Endothelial cell of umbilical vein (primary cell): ENCODE measurements at regions not wholly inside any gene's neighbourhood (a gene's known extent, or its start where the extent isn't known, plus 50 kb on each side); places are given as distances from the start of the nearest gene placed in this dataset.

Experiments
- BruUV-seq: library from RNA; stranded (reverse); fragments of 400-500 nt; replicated peaks from 2 replicates; lab custom pipeline; 2021; lab: Mats Ljungman, UMichigan
- CTCF ChIA-PET: fragments of 300-600, 350-600 bp; sonication (Branson Sonifier 250); formaldehyde crosslinking; loops from one replicate; lab custom pipeline; 2021; ENCODE audit warnings: antibody characterized with exemption, inconsistent platforms; lab: Charles Lee
- POLR2A ChIA-PET: fragments of 300-600, 350-600 bp; sonication (Branson Sonifier 250); formaldehyde crosslinking; loops from one replicate; lab custom pipeline; 2021; ENCODE audit warnings: antibody characterized with exemption, inconsistent platforms; lab: Charles Lee
- DNase-seq: peaks from one replicate; pipeline ENCODE4 v3.0.0-alpha.2; 2011; ENCODE audit warnings: low read depth, low spot score
- FAIRE-seq: peaks from 2 replicates; lab custom pipeline; 2011; peaks lifted over from hg19 to GRCh38; lab: Jason Lieb, UNC
- H2AFZ ChIP-seq: 2 replicates; pipeline ENCODE4 v1.6.0; 2012; ENCODE audit warnings: low read depth, low read length, control low read depth, inconsistent platforms
- H3K27ac ChIP-seq: 2 replicates; pipeline ENCODE4 v1.5.1; 2011; ENCODE audit warnings: low read depth, mild to moderate bottlenecking, control low read depth, low read length, moderate library complexity; ENCODE audit not compliant: insufficient read depth
- H3K27me3 ChIP-seq, 2 experiments: 2 replicates each; pipeline versions ENCODE4 v1.6.0 to v1.6.1; 2011; ENCODE audit warnings: low read length in 2 of 2, mixed read lengths in 1 of 2; ENCODE audit not compliant: control insufficient read depth in 2 of 2, insufficient read depth in 2 of 2
- H3K36me3 ChIP-seq, 2 experiments: 2 replicates in 1 of 2; 3 replicates in 1 of 2; pipeline ENCODE4 v1.5.1; 2011; ENCODE audit warnings: low read length in 2 of 2, mild to moderate bottlenecking in 1 of 2, moderate library complexity in 1 of 2; ENCODE audit not compliant: control insufficient read depth in 2 of 2, insufficient read depth in 2 of 2; ENCODE audit errors: extremely low read depth in 1 of 2
- H3K4me1 ChIP-seq: 3 replicates; pipeline ENCODE4 v1.5.1; 2011; ENCODE audit warnings: mild to moderate bottlenecking, low read length; ENCODE audit not compliant: control insufficient read depth, insufficient read depth; ENCODE audit errors: extremely low read depth
- H3K4me2 ChIP-seq: 2 replicates; pipeline ENCODE4 v1.6.1; 2011; ENCODE audit warnings: low read length, control low read depth, mixed read lengths; ENCODE audit not compliant: insufficient read depth
- H3K4me3 ChIP-seq, 3 experiments: fragments of 200-600 bp in 1 of 3; sonication (generic), shearing (Covaris generic) in 1 of 3; replicated peaks in 1 of 3; 2 replicates each; pipeline ENCODE4 v1.5.1; 2011 to 2016; ENCODE audit warnings: control low read depth in 3 of 3, low read length in 3 of 3, mild to moderate bottlenecking in 2 of 3, inconsistent platforms in 1 of 3, low read depth in 1 of 3, moderate library complexity in 1 of 3; ENCODE audit not compliant: insufficient read depth in 1 of 3
- H3K79me2 ChIP-seq: 2 replicates; pipeline ENCODE4 v1.6.0; 2012; ENCODE audit warnings: low read length, inconsistent platforms; ENCODE audit not compliant: control insufficient read depth, insufficient read depth
- H3K9ac ChIP-seq: replicated peaks from 2 replicates; pipeline ENCODE3; 2011; ENCODE audit warnings: low read length, control low read depth; ENCODE audit not compliant: insufficient read depth; ENCODE audit errors: extremely low read depth
- H3K9me1 ChIP-seq: replicated peaks from 3 replicates; pipeline ENCODE4 v1.6.0; 2011; ENCODE audit warnings: mild to moderate bottlenecking, low read length; ENCODE audit not compliant: control insufficient read depth, insufficient read depth; ENCODE audit errors: extremely low read depth
- H3K9me3 ChIP-seq: replicated peaks from 2 replicates; pipeline ENCODE4 v1.5.1; 2012; ENCODE audit warnings: low read length, inconsistent platforms; ENCODE audit not compliant: control insufficient read depth, insufficient read depth
- H4K20me1 ChIP-seq: replicated peaks from 2 replicates; pipeline ENCODE3; 2011; ENCODE audit warnings: mild to moderate bottlenecking, low read length; ENCODE audit not compliant: control insufficient read depth, insufficient read depth; ENCODE audit errors: extremely low read depth
- CTCF ChIP-seq, 2 donors: IDR thresholded peaks; 1 replicate in 1 of 2; 2 replicates in 1 of 2; pipeline ENCODE4 v1.5.1; 2011; ENCODE audit warnings: low read length in 2 of 2, mild to moderate bottlenecking in 2 of 2, moderate library complexity in 2 of 2, control low read depth in 1 of 2, inconsistent platforms in 1 of 2, low read depth in 1 of 2; ENCODE audit not compliant: insufficient read depth in 1 of 2; ENCODE audit errors: extremely low read depth in 1 of 2
- EZH2 ChIP-seq: IDR thresholded peaks from 2 replicates; pipeline ENCODE4 v1.6.1; 2012; ENCODE audit warnings: borderline replicate concordance, low read depth, mild to moderate bottlenecking, moderate library complexity, low read length, inconsistent platforms; ENCODE audit not compliant: severe bottlenecking
- FOS ChIP-seq: IDR thresholded peaks from 2 replicates; pipeline ENCODE4 v1.6.1; 2011; ENCODE audit warnings: mild to moderate bottlenecking, low read length, moderate library complexity, borderline replicate concordance; ENCODE audit not compliant: insufficient read depth
- GATA2 ChIP-seq: IDR thresholded peaks from 2 replicates; pipeline ENCODE4 v1.7.0; 2011; ENCODE audit warnings: low read depth, mild to moderate bottlenecking, moderate library complexity, mixed read lengths, low read length; ENCODE audit not compliant: insufficient read length, insufficient read depth
- JUN ChIP-seq: IDR thresholded peaks from 2 replicates; pipeline ENCODE4 v1.6.1; 2011; ENCODE audit warnings: borderline replicate concordance, low read depth; ENCODE audit not compliant: insufficient read length, insufficient read depth
- MYC ChIP-seq: IDR thresholded peaks from one replicate; pipeline ENCODE4 v1.6.1; 2011; ENCODE audit warnings: mild to moderate bottlenecking, low read depth, low read length
- POLR2A ChIP-seq: IDR thresholded peaks from 2 replicates; pipeline ENCODE4 v1.6.1; 2012; ENCODE audit warnings: low read depth, mild to moderate bottlenecking, control low read depth, low read length
- POLR2AphosphoS5 ChIP-seq: IDR thresholded peaks from 2 replicates; pipeline ENCODE4 v1.6.1; 2012; ENCODE audit warnings: low read depth, mild to moderate bottlenecking, control low read depth, low read length, moderate library complexity; ENCODE audit not compliant: insufficient read depth
- dilution Hi-C: fragments of 300-500 bp; cut with MboI; formaldehyde crosslinking; loops from one replicate; pipeline ENCODE4 v1.15.0; 2019; ENCODE audit warnings: low sequenced_read_pairs; ENCODE audit not compliant: extremely low pct_ligation_motif_present
- intact Hi-C: fragments of 100-400 bp; cut with micrococcal nuclease; formaldehyde crosslinking; loops from one replicate; pipeline ENCODE4 v1.10.0; 2022
- TF ChIP-seq, protein P1 (sequence below): IDR thresholded peaks from 2 replicates; pipeline ENCODE4 v1.6.1; 2011; ENCODE audit not compliant: insufficient read depth, insufficient read length

DNA sequence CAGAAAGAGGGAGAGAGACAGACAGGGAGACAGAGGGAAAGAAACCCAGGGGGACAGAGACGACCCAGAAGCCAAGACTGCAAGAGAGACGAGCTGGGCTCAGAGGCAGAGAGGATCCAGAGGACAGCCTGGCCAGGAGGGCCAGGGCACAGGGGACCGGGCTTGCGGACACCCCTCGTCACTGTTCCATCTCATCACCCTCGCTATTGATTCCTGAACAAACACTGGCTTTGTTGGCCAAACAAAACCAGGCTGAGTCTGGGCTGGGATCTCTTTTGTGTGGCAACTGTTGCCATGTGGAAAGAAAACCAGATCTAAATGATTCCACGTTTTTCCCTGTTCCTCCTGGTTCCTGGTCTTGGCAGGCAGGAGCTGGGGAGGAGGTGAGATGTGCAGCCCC is 339.4 kb downstream of the MN1 start:
- dilution Hi-C loops (no loop called here), intact Hi-C loops (no loop called here)
- H3K79me2 ChIP-seq: no peaks in the 10 kb centered on the region
- no TSS peak for BruUV-seq
- DNase-seq: no peak
- H4K20me1 ChIP-seq: no peaks in the 10 kb centered on the region
- H3K4me2 ChIP-seq: no peak overlapping the region
- no peak overlapping the region for H3K9ac ChIP-seq
- no peak overlapping the region for H3K27ac ChIP-seq
- no peak overlapping the region for H2AFZ ChIP-seq
- H3K4me3 ChIP-seq: no peak overlapping the region
- no peak for TF ChIP-seq JUN
- TF ChIP-seq GATA2: no peak
- TF ChIP-seq MYC: no peak
- no peak for TF ChIP-seq EZH2
- TF ChIP-seq POLR2A: no peak
- TF ChIP-seq POLR2AphosphoS5: no peak
- no peak for TF ChIP-seq FOS
- TF ChIP-seq CTCF (IDR thresholded peaks at IDR 0.05; ENCODE audit: extremely low read depth in 1 of 2, insufficient read depth in 1 of 2, low read depth in 1 of 2, low read length in 2 of 2): no peak
- TF ChIP-seq, protein P1, sequence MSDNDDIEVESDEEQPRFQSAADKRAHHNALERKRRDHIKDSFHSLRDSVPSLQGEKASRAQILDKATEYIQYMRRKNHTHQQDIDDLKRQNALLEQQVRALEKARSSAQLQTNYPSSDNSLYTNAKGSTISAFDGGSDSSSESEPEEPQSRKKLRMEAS: no peak
- H3K9me1 ChIP-seq: no peaks in the 10 kb centered on the region
- POLR2A ChIA-PET: no interaction called here
- peaks cover 4% of the 10 kb centered on the region for H3K4me1 ChIP-seq
- H3K27me3 ChIP-seq: peaks cover 4 to 18% of the 10 kb centered on the region in 2 experiments
- no peak for FAIRE-seq
- no peaks in the 10 kb centered on the region for H3K9me3 ChIP-seq
- no peaks in the 10 kb centered on the region for H3K36me3 ChIP-seq
- CTCF ChIA-PET: no interaction called here
